ENCODE measurements at regions not wholly inside any gene's neighbourhood (a gene's known extent, or its start where the extent isn't known, plus 50 kb on each side); places are given as distances from the start of the nearest gene placed in this dataset.
A peak's percentile ranks its signal among the peaks of the same experiment; 100 is the strongest.

- H3K4me1 ChIP-seq = peaks cover 7% of the 10 kb centered on the region
- TF ChIP-seq CTCF (IDR thresholded peaks at IDR 0.05) (no peak), EZH2 (IDR thresholded peaks at IDR 0.05) (no peak)
- no peaks in the 10 kb centered on the region for H4K20me1 ChIP-seq (ENCODE audit: low read depth)
- Mint-ChIP-seq H3K27ac (no peak overlapping the region), H3K4me1 (peaks cover 17% of the 10 kb centered on the region), H3K36me3 (no peaks in the 10 kb centered on the region), H3K4me3 (no peak overlapping the region), H3K27me3 (ENCODE audit: insufficient read depth, low read depth) (peaks cover 12% of the 10 kb centered on the region), H3K9me3 (peaks cover 5% of the 10 kb centered on the region)
- no peak overlapping the region for H3K27ac ChIP-seq
- no peaks in the 10 kb centered on the region for H3K9me3 ChIP-seq (ENCODE audit: low read depth)
- H3F3A ChIP-seq (ENCODE audit: low read depth) = peaks cover 5% of the 10 kb centered on the region
- H3K79me2 ChIP-seq (ENCODE audit: low read depth) = no peaks in the 10 kb centered on the region
- H3K36me3 ChIP-seq = no peaks in the 10 kb centered on the region
- no peaks in the 10 kb centered on the region for H3K27me3 ChIP-seq
- H3K4me2 ChIP-seq = no peak overlapping the region
- H3K9ac ChIP-seq = no peak overlapping the region
- no peak overlapping the region for H2AFZ ChIP-seq (replicated peaks)
- DNase-seq (ENCODE audit: low spot score) = no peak
- H3K4me3 ChIP-seq = no peak overlapping the region
Observed at GRCh38 chr17:12409082-12409481, 256.6 kb upstream of the MYOCD start.

- Mint-ChIP-seq H3K27ac (no peak overlapping the region), H3K36me3 (no peaks in the 10 kb centered on the region), H3K9me3 (peaks cover 5% of the 10 kb centered on the region), H3K27me3 (ENCODE audit: insufficient read depth, low read depth) (peaks cover 12% of the 10 kb centered on the region), H3K4me3 (no peak overlapping the region), H3K4me1 (peaks cover 17% of the 10 kb centered on the region)
- H2AFZ ChIP-seq (replicated peaks) = no peak overlapping the region
- no peaks in the 10 kb centered on the region for H4K20me1 ChIP-seq (ENCODE audit: low read depth)
- H3K79me2 ChIP-seq (ENCODE audit: low read depth) = no peaks in the 10 kb centered on the region
- no peak overlapping the region for H3K9ac ChIP-seq
- no peaks in the 10 kb centered on the region for H3K27me3 ChIP-seq
- H3K4me3 ChIP-seq = no peak overlapping the region
- no peak overlapping the region for H3K27ac ChIP-seq
- peaks cover 7% of the 10 kb centered on the region for H3K4me1 ChIP-seq
- H3K36me3 ChIP-seq = no peaks in the 10 kb centered on the region
- no peak overlapping the region for H3K4me2 ChIP-seq
- H3K9me3 ChIP-seq (ENCODE audit: low read depth) = no peaks in the 10 kb centered on the region
- no peak for DNase-seq (ENCODE audit: low spot score)
- peaks cover 5% of the 10 kb centered on the region for H3F3A ChIP-seq (ENCODE audit: low read depth)
- TF ChIP-seq EZH2phosphoT487 (IDR thresholded peaks at IDR 0.05) (no peak), EZH2 (IDR thresholded peaks at IDR 0.05) (no peak), CTCF (IDR thresholded peaks at IDR 0.05) (no peak)
Observed at GRCh38 chr17:12410717-12411116, 255.0 kb upstream of the MYOCD start.

GRCh38 chr17:12415031-12415430 lies 250.7 kb upstream of the MYOCD start:
- H4K20me1 ChIP-seq (ENCODE audit: low read depth) = no peaks in the 10 kb centered on the region
- Mint-ChIP-seq H3K27me3 (ENCODE audit: insufficient read depth, low read depth) (peaks cover 12% of the 10 kb centered on the region), H3K36me3 (no peaks in the 10 kb centered on the region), H3K9me3 (peaks cover 5% of the 10 kb centered on the region), H3K4me3 (no peak overlapping the region), H3K4me1 (peaks cover 11% of the 10 kb centered on the region), H3K27ac (no peak overlapping the region)
- H3K9me3 ChIP-seq (ENCODE audit: low read depth) = no peaks in the 10 kb centered on the region
- H3F3A ChIP-seq (ENCODE audit: low read depth) = peaks cover 5% of the 10 kb centered on the region
- H3K27me3 ChIP-seq = no peaks in the 10 kb centered on the region
- H3K9ac ChIP-seq = no peak overlapping the region
- no peaks in the 10 kb centered on the region for H3K36me3 ChIP-seq
- H3K4me3 ChIP-seq = no peak overlapping the region
- no peak overlapping the region for H3K27ac ChIP-seq
- TF ChIP-seq CTCF (IDR thresholded peaks at IDR 0.05) (no peak), EZH2phosphoT487 (IDR thresholded peaks at IDR 0.05) (no peak), EZH2 (IDR thresholded peaks at IDR 0.05) (no peak)
- H3K4me1 ChIP-seq = peaks cover 7% of the 10 kb centered on the region
- H3K4me2 ChIP-seq = no peak overlapping the region
- no peaks in the 10 kb centered on the region for H3K79me2 ChIP-seq (ENCODE audit: low read depth)
- DNase-seq (ENCODE audit: low spot score) = no peak
- H2AFZ ChIP-seq (replicated peaks) = peak overlapping the region; percentile 30

Measured in neural progenitor cell (in vitro differentiated cells).